ENCODE measurements at regions not wholly inside any gene's neighbourhood (a gene's known extent, or its start where the extent isn't known, plus 50 kb on each side); places are given as distances from the start of the nearest gene placed in this dataset.

GRCh38 chr7:79862447-79863210 lies 272.0 kb upstream of the GNAI1 start:
- Histone ChIP-seq H3K4me3 (ENCODE audit: low read length in 3 of 3) (no peak overlapping the region), H3K27me3 (ENCODE audit: control insufficient read depth in 3 of 3, insufficient read depth in 3 of 3, low read length in 3 of 3) (no peaks in the 10 kb centered on the region), H3K27ac (ENCODE audit: low read depth, low read length) (no peak overlapping the region), H3K9ac (ENCODE audit: low read depth in 1 of 3, low read length in 3 of 3) (no peak overlapping the region), H3K4me1 (ENCODE audit: control insufficient read depth in 3 of 3, insufficient read depth in 3 of 3, low read length in 3 of 3) (no peaks in the 10 kb centered on the region), H3K36me3 (ENCODE audit: control insufficient read depth in 3 of 3, insufficient read depth in 3 of 3, low read length in 3 of 3) (no peaks in the 10 kb centered on the region), H3K9me3 (ENCODE audit: control insufficient read depth in 3 of 3, low read length in 3 of 3) (peaks cover 0 to 3% (median 0%) of the 10 kb centered on the region in 3 donors)

GRCh38 chr7:79855172-79855571 lies 279.5 kb upstream of the GNAI1 start:
- H3K4me3 ChIP-seq (ENCODE audit: low read length in 3 of 3) = no peak overlapping the region
- no peaks in the 10 kb centered on the region for H3K27me3 ChIP-seq (ENCODE audit: control insufficient read depth in 3 of 3, insufficient read depth in 3 of 3, low read length in 3 of 3)
- no peaks in the 10 kb centered on the region for H3K4me1 ChIP-seq (ENCODE audit: control insufficient read depth in 3 of 3, insufficient read depth in 3 of 3, low read length in 3 of 3)
- no peak overlapping the region for H3K9ac ChIP-seq (ENCODE audit: low read depth in 1 of 3, low read length in 3 of 3)
- H3K27ac ChIP-seq (ENCODE audit: low read depth, low read length) = no peak overlapping the region
- no peaks in the 10 kb centered on the region for H3K9me3 ChIP-seq (ENCODE audit: control insufficient read depth in 3 of 3, low read length in 3 of 3)
- H3K36me3 ChIP-seq (ENCODE audit: control insufficient read depth in 3 of 3, insufficient read depth in 3 of 3, low read length in 3 of 3) = no peaks in the 10 kb centered on the region

- Histone ChIP-seq H3K9me3 (ENCODE audit: control insufficient read depth in 3 of 3, low read length in 3 of 3) (no peaks in the 10 kb centered on the region), H3K27ac (ENCODE audit: low read depth, low read length) (no peak overlapping the region), H3K27me3 (ENCODE audit: control insufficient read depth in 3 of 3, insufficient read depth in 3 of 3, low read length in 3 of 3) (no peaks in the 10 kb centered on the region), H3K9ac (ENCODE audit: low read depth in 1 of 3, low read length in 3 of 3) (no peak overlapping the region), H3K4me3 (ENCODE audit: low read length in 3 of 3) (no peak overlapping the region), H3K36me3 (ENCODE audit: control insufficient read depth in 3 of 3, insufficient read depth in 3 of 3, low read length in 3 of 3) (no peaks in the 10 kb centered on the region), H3K4me1 (ENCODE audit: control insufficient read depth in 3 of 3, insufficient read depth in 3 of 3, low read length in 3 of 3) (no peaks in the 10 kb centered on the region)
Observed at GRCh38 chr7:79854621-79855020, 280.0 kb upstream of the GNAI1 start.

DNA sequence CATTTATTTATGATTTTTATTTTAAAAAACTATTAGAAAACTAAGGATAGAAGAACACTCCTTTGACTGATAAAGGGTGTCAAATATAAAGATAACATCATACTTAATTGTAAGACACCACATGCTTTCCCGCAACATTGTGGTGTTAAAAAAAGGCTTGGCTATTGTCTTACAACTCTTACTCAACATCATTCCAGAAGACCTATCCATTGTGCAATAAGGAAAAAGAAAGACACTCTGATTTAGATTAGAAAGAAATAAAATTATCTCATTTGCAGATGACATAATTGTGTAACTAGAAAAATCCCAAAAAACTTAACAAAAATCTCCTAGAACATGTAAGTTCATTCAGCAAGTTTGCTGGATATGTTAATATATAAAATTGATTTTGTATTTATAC lies 296.7 kb upstream of the GNAI1 start:
- no peaks in the 10 kb centered on the region for H3K9me3 ChIP-seq (ENCODE audit: control insufficient read depth in 3 of 3, low read length in 3 of 3)
- no peaks in the 10 kb centered on the region for H3K27me3 ChIP-seq (ENCODE audit: control insufficient read depth in 3 of 3, insufficient read depth in 3 of 3, low read length in 3 of 3)
- no peak overlapping the region for H3K4me3 ChIP-seq (ENCODE audit: low read length in 3 of 3)
- no peak overlapping the region for H3K9ac ChIP-seq (ENCODE audit: low read depth in 1 of 3, low read length in 3 of 3)
- no peak overlapping the region for H3K27ac ChIP-seq (ENCODE audit: low read depth, low read length)
- no peaks in the 10 kb centered on the region for H3K4me1 ChIP-seq (ENCODE audit: control insufficient read depth in 3 of 3, insufficient read depth in 3 of 3, low read length in 3 of 3)
- no peaks in the 10 kb centered on the region for H3K36me3 ChIP-seq (ENCODE audit: control insufficient read depth in 3 of 3, insufficient read depth in 3 of 3, low read length in 3 of 3)

GRCh38 chr7:79833616-79834015 lies 301.0 kb upstream of the GNAI1 start:
- Histone ChIP-seq H3K27me3 (ENCODE audit: control insufficient read depth in 3 of 3, insufficient read depth in 3 of 3, low read length in 3 of 3) (no peaks in the 10 kb centered on the region), H3K4me3 (ENCODE audit: low read length in 3 of 3) (no peak overlapping the region), H3K9me3 (ENCODE audit: control insufficient read depth in 3 of 3, low read length in 3 of 3) (no peaks in the 10 kb centered on the region), H3K4me1 (ENCODE audit: control insufficient read depth in 3 of 3, insufficient read depth in 3 of 3, low read length in 3 of 3) (no peaks in the 10 kb centered on the region), H3K36me3 (ENCODE audit: control insufficient read depth in 3 of 3, insufficient read depth in 3 of 3, low read length in 3 of 3) (no peaks in the 10 kb centered on the region), H3K9ac (ENCODE audit: low read depth in 1 of 3, low read length in 3 of 3) (no peak overlapping the region), H3K27ac (ENCODE audit: low read depth, low read length) (no peak overlapping the region)

GRCh38 chr7:79828866-79829265 lies 305.8 kb upstream of the GNAI1 start:
- Histone ChIP-seq H3K36me3 (ENCODE audit: control insufficient read depth in 3 of 3, insufficient read depth in 3 of 3, low read length in 3 of 3) (no peaks in the 10 kb centered on the region), H3K27ac (ENCODE audit: low read depth, low read length) (no peak overlapping the region), H3K27me3 (ENCODE audit: control insufficient read depth in 3 of 3, insufficient read depth in 3 of 3, low read length in 3 of 3) (no peaks in the 10 kb centered on the region), H3K9me3 (ENCODE audit: control insufficient read depth in 3 of 3, low read length in 3 of 3) (no peaks in the 10 kb centered on the region), H3K9ac (ENCODE audit: low read depth in 1 of 3, low read length in 3 of 3) (no peak overlapping the region), H3K4me3 (ENCODE audit: low read length in 3 of 3) (no peak overlapping the region), H3K4me1 (ENCODE audit: control insufficient read depth in 3 of 3, insufficient read depth in 3 of 3, low read length in 3 of 3) (no peaks in the 10 kb centered on the region)

DNA sequence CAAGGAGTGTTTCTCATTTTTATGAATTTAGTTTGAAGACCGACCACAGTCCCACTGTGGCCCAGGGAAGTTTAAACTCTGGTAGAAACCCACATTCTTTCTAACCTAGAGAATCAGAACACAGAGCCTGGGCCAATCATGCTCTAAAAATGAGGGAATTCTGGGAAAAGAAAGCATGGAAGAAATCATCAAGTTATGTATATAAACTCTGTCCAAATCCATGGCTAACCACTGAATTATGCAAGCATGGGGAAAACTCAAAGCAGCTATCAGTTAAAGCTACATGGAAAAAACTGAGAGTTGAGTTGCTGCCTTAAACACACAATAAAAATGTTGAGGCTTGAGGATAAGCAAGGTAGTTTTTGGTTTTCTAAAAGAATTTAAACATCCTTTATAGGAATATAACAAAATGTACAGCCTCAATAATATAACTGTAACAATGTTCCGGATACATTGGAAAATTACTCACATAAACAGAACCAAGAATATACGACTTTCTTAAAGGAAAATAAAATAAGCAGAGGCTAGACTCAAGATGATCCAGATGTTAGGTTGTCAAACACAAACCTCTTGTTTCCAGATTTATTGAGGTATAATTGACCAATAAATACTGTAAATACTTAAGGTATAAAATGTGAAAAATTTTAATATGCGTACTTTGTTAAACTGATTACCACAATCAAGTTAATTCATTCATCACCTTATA lies 311.2 kb upstream of the GNAI1 start:
- no peak overlapping the region for H3K4me3 ChIP-seq (ENCODE audit: low read length in 3 of 3)
- no peaks in the 10 kb centered on the region for H3K9me3 ChIP-seq (ENCODE audit: control insufficient read depth in 3 of 3, low read length in 3 of 3)
- no peak overlapping the region for H3K9ac ChIP-seq (ENCODE audit: low read depth in 1 of 3, low read length in 3 of 3)
- H3K27ac ChIP-seq (ENCODE audit: low read depth, low read length) = no peak overlapping the region
- H3K27me3 ChIP-seq (ENCODE audit: control insufficient read depth in 3 of 3, insufficient read depth in 3 of 3, low read length in 3 of 3) = no peaks in the 10 kb centered on the region
- no peaks in the 10 kb centered on the region for H3K36me3 ChIP-seq (ENCODE audit: control insufficient read depth in 3 of 3, insufficient read depth in 3 of 3, low read length in 3 of 3)
- H3K4me1 ChIP-seq (ENCODE audit: control insufficient read depth in 3 of 3, insufficient read depth in 3 of 3, low read length in 3 of 3) = no peaks in the 10 kb centered on the region

- no peaks in the 10 kb centered on the region for H3K27me3 ChIP-seq (ENCODE audit: control insufficient read depth in 3 of 3, insufficient read depth in 3 of 3, low read length in 3 of 3)
- H3K4me1 ChIP-seq (ENCODE audit: control insufficient read depth in 3 of 3, insufficient read depth in 3 of 3, low read length in 3 of 3) = no peaks in the 10 kb centered on the region
- H3K4me3 ChIP-seq (ENCODE audit: low read length in 3 of 3) = no peak overlapping the region
- H3K9me3 ChIP-seq (ENCODE audit: control insufficient read depth in 3 of 3, low read length in 3 of 3) = no peaks in the 10 kb centered on the region
- no peak overlapping the region for H3K27ac ChIP-seq (ENCODE audit: low read depth, low read length)
- no peak overlapping the region for H3K9ac ChIP-seq (ENCODE audit: low read depth in 1 of 3, low read length in 3 of 3)
- H3K36me3 ChIP-seq (ENCODE audit: control insufficient read depth in 3 of 3, insufficient read depth in 3 of 3, low read length in 3 of 3) = no peaks in the 10 kb centered on the region
Observed at GRCh38 chr7:79822620-79823240, 311.9 kb upstream of the GNAI1 start.

GRCh38 chr7:79820387-79820786 lies 314.2 kb upstream of the GNAI1 start:
- no peak overlapping the region for H3K27ac ChIP-seq (ENCODE audit: low read depth, low read length)
- H3K4me3 ChIP-seq (ENCODE audit: low read length in 3 of 3) = no peak overlapping the region
- H3K9me3 ChIP-seq (ENCODE audit: control insufficient read depth in 3 of 3, low read length in 3 of 3) = no peaks in the 10 kb centered on the region
- no peaks in the 10 kb centered on the region for H3K4me1 ChIP-seq (ENCODE audit: control insufficient read depth in 3 of 3, insufficient read depth in 3 of 3, low read length in 3 of 3)
- H3K36me3 ChIP-seq (ENCODE audit: control insufficient read depth in 3 of 3, insufficient read depth in 3 of 3, low read length in 3 of 3) = no peaks in the 10 kb centered on the region
- H3K9ac ChIP-seq (ENCODE audit: low read depth in 1 of 3, low read length in 3 of 3) = no peak overlapping the region
- peaks cover 0 to 2% (median 0%) of the 10 kb centered on the region in 3 donors for H3K27me3 ChIP-seq (ENCODE audit: control insufficient read depth in 3 of 3, insufficient read depth in 3 of 3, low read length in 3 of 3)

DNA sequence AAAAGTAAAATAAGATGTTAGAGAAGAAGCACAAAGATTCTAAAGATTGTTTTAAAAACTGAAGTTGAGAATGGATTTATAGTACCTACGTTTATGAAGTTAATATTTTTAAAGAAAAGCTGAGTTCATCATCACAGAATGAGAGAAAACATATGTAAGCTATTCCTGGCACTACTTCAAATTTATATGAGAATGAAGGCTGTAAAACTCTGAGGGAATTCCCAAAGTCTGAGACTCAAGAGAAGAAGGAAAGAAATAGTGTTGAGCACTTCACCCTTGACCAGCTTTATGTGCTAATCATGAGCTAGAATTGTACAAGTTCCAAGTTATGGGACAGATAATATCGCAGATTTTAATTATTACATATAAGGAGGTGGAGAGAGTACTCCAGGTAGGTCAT lies 323.7 kb upstream of the GNAI1 start:
- Histone ChIP-seq H3K4me1 (ENCODE audit: control insufficient read depth in 3 of 3, insufficient read depth in 3 of 3, low read length in 3 of 3) (no peaks in the 10 kb centered on the region), H3K9me3 (ENCODE audit: control insufficient read depth in 3 of 3, low read length in 3 of 3) (no peaks in the 10 kb centered on the region), H3K27me3 (ENCODE audit: control insufficient read depth in 3 of 3, insufficient read depth in 3 of 3, low read length in 3 of 3) (no peaks in the 10 kb centered on the region), H3K4me3 (ENCODE audit: low read length in 3 of 3) (no peak overlapping the region), H3K9ac (ENCODE audit: low read depth in 1 of 3, low read length in 3 of 3) (no peak overlapping the region), H3K27ac (ENCODE audit: low read depth, low read length) (no peak overlapping the region), H3K36me3 (ENCODE audit: control insufficient read depth in 3 of 3, insufficient read depth in 3 of 3, low read length in 3 of 3) (no peaks in the 10 kb centered on the region)

Measured in skeletal muscle tissue (tissue), 3 donors.